B cell (primary cell): ENCODE measurements at regions not wholly inside any gene's neighbourhood (a gene's known extent, or its start where the extent isn't known, plus 50 kb on each side); places are given as distances from the start of the nearest gene placed in this dataset.

Experiments used
- EZH2 ChIP-seq: IDR thresholded peaks from 2 replicates; pipeline ENCODE4 v1.6.1; 2012; ENCODE audit warnings: borderline replicate concordance, low read depth, mild to moderate bottlenecking, moderate library complexity, low read length; ENCODE audit not compliant: insufficient read depth, poor library complexity, severe bottlenecking
- TF ChIP-seq, protein P1 (sequence below): fragments of 200-600 bp; IDR thresholded peaks from one replicate; pipeline ENCODE4 v1.8.0; 2022; ENCODE audit warnings: antibody characterized with exemption, mild to moderate bottlenecking

DNA sequence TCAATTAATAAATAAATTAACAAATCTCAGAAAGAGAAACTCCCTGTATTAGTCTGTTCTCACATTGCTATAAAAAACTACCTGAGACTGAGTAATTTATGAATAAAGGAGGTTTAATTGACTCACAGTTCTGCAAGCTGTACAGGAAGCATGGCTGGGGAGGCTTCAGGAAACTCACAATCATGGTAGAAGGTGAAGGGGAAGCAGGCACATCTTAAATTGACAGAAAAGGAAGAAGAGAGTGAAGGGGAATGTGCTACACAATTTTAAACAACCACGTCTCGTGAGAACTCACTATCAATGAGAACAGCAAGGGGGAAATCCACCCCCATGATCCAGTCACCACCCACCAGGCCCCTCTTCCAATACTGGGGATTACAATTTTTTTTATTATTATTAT lies 358.3 kb upstream of the KIAA1217 start:
- TF ChIP-seq, protein P1, sequence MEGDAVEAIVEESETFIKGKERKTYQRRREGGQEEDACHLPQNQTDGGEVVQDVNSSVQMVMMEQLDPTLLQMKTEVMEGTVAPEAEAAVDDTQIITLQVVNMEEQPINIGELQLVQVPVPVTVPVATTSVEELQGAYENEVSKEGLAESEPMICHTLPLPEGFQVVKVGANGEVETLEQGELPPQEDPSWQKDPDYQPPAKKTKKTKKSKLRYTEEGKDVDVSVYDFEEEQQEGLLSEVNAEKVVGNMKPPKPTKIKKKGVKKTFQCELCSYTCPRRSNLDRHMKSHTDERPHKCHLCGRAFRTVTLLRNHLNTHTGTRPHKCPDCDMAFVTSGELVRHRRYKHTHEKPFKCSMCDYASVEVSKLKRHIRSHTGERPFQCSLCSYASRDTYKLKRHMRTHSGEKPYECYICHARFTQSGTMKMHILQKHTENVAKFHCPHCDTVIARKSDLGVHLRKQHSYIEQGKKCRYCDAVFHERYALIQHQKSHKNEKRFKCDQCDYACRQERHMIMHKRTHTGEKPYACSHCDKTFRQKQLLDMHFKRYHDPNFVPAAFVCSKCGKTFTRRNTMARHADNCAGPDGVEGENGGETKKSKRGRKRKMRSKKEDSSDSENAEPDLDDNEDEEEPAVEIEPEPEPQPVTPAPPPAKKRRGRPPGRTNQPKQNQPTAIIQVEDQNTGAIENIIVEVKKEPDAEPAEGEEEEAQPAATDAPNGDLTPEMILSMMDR, result no peak
- no peak for TF ChIP-seq EZH2
